ENCODE measurements at regions not wholly inside any gene's neighbourhood (a gene's known extent, or its start where the extent isn't known, plus 50 kb on each side); places are given as distances from the start of the nearest gene placed in this dataset.

- TF ChIP-seq POLR2A (IDR thresholded peaks at IDR 0.05) (no peak), EP300 (IDR thresholded peaks at IDR 0.05) (no peak)
Measured at GRCh38 chr11:81218440-81218839, 1515.2 kb downstream of the FAM181B start.
